Midbrain (tissue), 1 donor: ENCODE measurements at regions not wholly inside any gene's neighbourhood (a gene's known extent, or its start where the extent isn't known, plus 50 kb on each side); places are given as distances from the start of the nearest gene placed in this dataset.
"Not testable (repeated sequence)": the region's sequence is repeated elsewhere in the genome, so short reads cannot be mapped to it uniquely, and the experiment has no call there.

ENCODE experiments used
- DNase-seq: peaks from one replicate; lab custom pipeline; 2025; lab: John Stamatoyannopoulos, UW

- DNase-seq = no peak
These were observed 112.5 kb downstream of the FAM50B start for GRCh38 chr6:3961581-3962215.

- DNase-seq = no peak
These were observed 113.4 kb downstream of the FAM50B start for GRCh38 chr6:3962291-3963280.

- DNase-seq = no peak
These were observed 114.3 kb downstream of the FAM50B start for GRCh38 chr6:3963426-3963825.

GRCh38 chr6:3965071-3965718 is 113.7 kb downstream of the FAM217A start:
- DNase-seq = no peak

- no peak for DNase-seq
These were observed 112.5 kb downstream of the FAM217A start for GRCh38 chr6:3966426-3966825.

GRCh38 chr6:3970097-3970496 is 108.8 kb downstream of the FAM217A start:
- no peak for DNase-seq

GRCh38 chr6:3973152-3973551 is 105.8 kb downstream of the FAM217A start:
- not testable (repeated sequence) for DNase-seq

- peak; percentile 56 for DNase-seq
These were observed 100.8 kb downstream of the FAM217A start for GRCh38 chr6:3977875-3978711.

GRCh38 chr6:3978966-3979365 is 100.0 kb downstream of the FAM217A start:
- not testable (repeated sequence) for DNase-seq

- no peak for DNase-seq
These were observed 97.0 kb downstream of the FAM217A start for GRCh38 chr6:3981917-3982316.

- no peak for DNase-seq
These were observed 95.2 kb downstream of the FAM217A start for GRCh38 chr6:3983778-3984177.

- no peak for DNase-seq
These were observed 94.4 kb downstream of the FAM217A start for GRCh38 chr6:3984494-3984893.

GRCh38 chr6:3986241-3986640 is 92.7 kb downstream of the FAM217A start:
- DNase-seq = no peak

- DNase-seq = no peak
These were observed 91.9 kb downstream of the FAM217A start for GRCh38 chr6:3987053-3987452.

- no peak for DNase-seq
These were observed 91.4 kb downstream of the FAM217A start for GRCh38 chr6:3987576-3987975.

- peak; percentile 89 for DNase-seq
These were observed 88.0 kb downstream of the FAM217A start for GRCh38 chr6:3990692-3991491.

- DNase-seq = no peak
These were observed 87.0 kb downstream of the FAM217A start for GRCh38 chr6:3991941-3992340.

- DNase-seq = no peak
These were observed 82.6 kb downstream of the FAM217A start for GRCh38 chr6:3996349-3996748.

- DNase-seq = peak; percentile 34
These were observed 81.7 kb downstream of the FAM217A start for GRCh38 chr6:3997177-3997770.
